ENCODE measurements at regions not wholly inside any gene's neighbourhood (a gene's known extent, or its start where the extent isn't known, plus 50 kb on each side); places are given as distances from the start of the nearest gene placed in this dataset.

- no peak for DNase-seq (ENCODE audit: low read depth, low spot score)
These were observed 190.2 kb downstream of the SMIM20 start for GRCh38 chr4:26104056-26104685.

GRCh38 chr4:26105337-26105736 lies 191.3 kb downstream of the SMIM20 start:
- DNase-seq (ENCODE audit: low read depth, low spot score) = no peak

- no peak for DNase-seq (ENCODE audit: low read depth, low spot score)
These were observed 192.0 kb downstream of the SMIM20 start for GRCh38 chr4:26105815-26106699.

GRCh38 chr4:26106776-26107175 lies 192.8 kb downstream of the SMIM20 start:
- no peak for DNase-seq (ENCODE audit: low read depth, low spot score)

GRCh38 chr4:26108054-26108453 lies 194.0 kb downstream of the SMIM20 start:
- DNase-seq (ENCODE audit: low read depth, low spot score) = no peak

GRCh38 chr4:26110493-26110892 lies 196.5 kb downstream of the SMIM20 start:
- no peak for DNase-seq (ENCODE audit: low read depth, low spot score)

GRCh38 chr4:26113339-26113940 lies 199.4 kb downstream of the SMIM20 start:
- no peak for DNase-seq (ENCODE audit: low read depth, low spot score)

GRCh38 chr4:26116057-26116456 lies 202.0 kb downstream of the SMIM20 start:
- no peak for DNase-seq (ENCODE audit: low read depth, low spot score)

GRCh38 chr4:26120098-26120825 lies 200.6 kb upstream of the RBPJ start:
- DNase-seq (ENCODE audit: low read depth, low spot score) = no peak

GRCh38 chr4:26122690-26123089 lies 198.1 kb upstream of the RBPJ start:
- DNase-seq (ENCODE audit: low read depth, low spot score) = no peak

- peak; percentile 25 for DNase-seq (ENCODE audit: low read depth, low spot score)
These were observed 196.0 kb upstream of the RBPJ start for GRCh38 chr4:26124753-26125321.

GRCh38 chr4:26126143-26126718 lies 194.6 kb upstream of the RBPJ start:
- no peak for DNase-seq (ENCODE audit: low read depth, low spot score)

GRCh38 chr4:26126994-26127393 lies 193.8 kb upstream of the RBPJ start:
- no peak for DNase-seq (ENCODE audit: low read depth, low spot score)

GRCh38 chr4:26127851-26128337 lies 192.9 kb upstream of the RBPJ start:
- DNase-seq (ENCODE audit: low read depth, low spot score) = no peak

GRCh38 chr4:26130173-26130572 lies 190.6 kb upstream of the RBPJ start:
- DNase-seq (ENCODE audit: low read depth, low spot score) = no peak

GRCh38 chr4:26130841-26131432 lies 189.9 kb upstream of the RBPJ start:
- DNase-seq (ENCODE audit: low read depth, low spot score) = no peak

- DNase-seq (ENCODE audit: low read depth, low spot score) = no peak
These were observed 189.1 kb upstream of the RBPJ start for GRCh38 chr4:26131711-26132110.

- DNase-seq (ENCODE audit: low read depth, low spot score) = peak; percentile 38
These were observed 188.0 kb upstream of the RBPJ start for GRCh38 chr4:26132858-26133257.

GRCh38 chr4:26133840-26134239 lies 187.0 kb upstream of the RBPJ start:
- DNase-seq (ENCODE audit: low read depth, low spot score) = no peak

GRCh38 chr4:26135331-26135730 lies 185.5 kb upstream of the RBPJ start:
- no peak for DNase-seq (ENCODE audit: low read depth, low spot score)

- DNase-seq (ENCODE audit: low read depth, low spot score) = no peak
These were observed 184.2 kb upstream of the RBPJ start for GRCh38 chr4:26136615-26137014.
